HEK293T (cell line): ENCODE measurements at regions not wholly inside any gene's neighbourhood (a gene's known extent, or its start where the extent isn't known, plus 50 kb on each side); places are given as distances from the start of the nearest gene placed in this dataset.
"Not testable (repeated sequence)": the region's sequence is repeated elsewhere in the genome, so short reads cannot be mapped to it uniquely, and the experiment has no call there.

Source experiments
- CTCF ChIA-PET: fragments of 350-600 bp; formaldehyde crosslinking; extraction: SDS; loops from one replicate; lab custom pipeline; 2021; ENCODE audit warnings: antibody characterized with exemption, inconsistent platforms; lab: Yijun Ruan, JAX
- POLR2A ChIA-PET: fragments of 350-600 bp; formaldehyde crosslinking; extraction: SDS; loops from one replicate; lab custom pipeline; 2020; ENCODE audit warnings: antibody characterized with exemption, inconsistent platforms; lab: Yijun Ruan, JAX
- DNase-seq: peaks from one replicate; pipeline ENCODE4 v3.0.0; 2012; ENCODE audit warnings: mixed read lengths; ENCODE audit errors: extremely low spot score

DNA sequence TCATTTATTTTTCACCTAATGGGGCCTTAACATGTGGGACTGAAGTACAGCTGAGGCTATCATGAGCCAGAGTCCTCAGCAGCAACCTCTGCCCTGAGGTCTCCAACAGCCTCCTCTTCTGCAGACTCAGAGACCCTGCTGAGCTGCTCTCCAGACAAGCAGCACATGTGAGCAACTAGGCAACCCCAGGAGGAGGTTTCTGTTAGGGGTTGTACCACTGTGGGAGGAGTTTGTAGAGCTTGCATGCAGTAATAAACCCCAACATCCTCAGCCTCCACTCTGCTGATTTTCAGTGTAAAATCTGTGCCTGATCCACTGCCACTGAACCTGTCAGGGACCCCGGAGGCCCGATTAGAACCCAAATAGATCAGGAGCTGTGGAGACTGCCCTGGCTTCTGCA is 530.0 kb downstream of the RPIA start:
- POLR2A ChIA-PET, CTCF ChIA-PET, DNase-seq: not testable (repeated sequence)

DNA sequence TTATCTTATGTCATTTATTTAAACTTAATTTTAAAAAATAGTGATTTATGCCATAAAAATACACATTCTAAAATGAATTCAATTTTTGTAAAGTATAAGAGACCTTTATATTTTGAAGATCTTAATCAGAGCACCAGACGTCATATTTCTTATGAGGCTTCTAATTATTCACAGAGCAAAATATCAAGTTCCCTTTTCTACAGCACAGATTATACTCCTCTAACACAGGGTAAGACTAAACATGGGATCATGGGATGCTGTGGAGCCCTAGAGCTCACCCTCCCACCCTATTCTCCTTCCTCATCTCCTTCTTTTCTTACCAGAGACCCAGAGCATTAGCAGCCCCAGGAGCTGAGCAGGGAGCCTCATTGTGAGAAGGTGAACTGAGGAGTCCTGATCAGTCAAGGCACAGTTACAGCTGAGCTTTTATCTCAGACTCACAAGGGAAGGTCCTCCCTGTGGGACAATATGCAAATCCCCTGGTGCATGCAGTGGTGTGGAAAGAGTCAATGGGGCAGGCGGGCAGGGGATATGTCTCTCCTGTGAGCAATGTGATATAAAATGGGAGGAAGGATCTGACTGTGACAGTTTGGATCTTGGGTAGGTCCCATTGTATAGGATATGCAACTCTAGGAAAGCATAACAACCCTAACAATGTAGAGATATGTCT is 530.7 kb downstream of the RPIA start:
- DNase-seq, CTCF ChIA-PET, POLR2A ChIA-PET: not testable (repeated sequence)

DNA sequence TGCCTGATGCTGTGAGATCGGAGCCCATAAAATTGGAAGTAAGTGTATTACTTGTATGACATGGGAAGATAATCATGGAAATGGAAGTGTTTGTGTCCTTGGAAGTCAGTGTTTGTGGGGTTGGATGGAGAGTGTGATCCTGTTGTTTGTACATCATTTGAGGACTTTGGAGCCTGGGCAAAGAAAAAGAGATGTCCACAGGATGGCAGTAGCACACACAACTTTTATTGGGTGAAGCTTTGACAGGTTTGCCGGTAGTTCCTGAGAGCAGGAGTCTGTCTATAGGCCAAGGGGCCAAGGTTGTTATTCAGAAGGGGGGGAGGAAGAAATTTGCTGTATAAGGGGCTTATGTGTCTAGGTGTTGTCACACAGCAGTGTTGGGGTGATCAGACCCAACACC is 533.3 kb downstream of the RPIA start:
- POLR2A ChIA-PET, DNase-seq, CTCF ChIA-PET: not testable (repeated sequence)

DNA sequence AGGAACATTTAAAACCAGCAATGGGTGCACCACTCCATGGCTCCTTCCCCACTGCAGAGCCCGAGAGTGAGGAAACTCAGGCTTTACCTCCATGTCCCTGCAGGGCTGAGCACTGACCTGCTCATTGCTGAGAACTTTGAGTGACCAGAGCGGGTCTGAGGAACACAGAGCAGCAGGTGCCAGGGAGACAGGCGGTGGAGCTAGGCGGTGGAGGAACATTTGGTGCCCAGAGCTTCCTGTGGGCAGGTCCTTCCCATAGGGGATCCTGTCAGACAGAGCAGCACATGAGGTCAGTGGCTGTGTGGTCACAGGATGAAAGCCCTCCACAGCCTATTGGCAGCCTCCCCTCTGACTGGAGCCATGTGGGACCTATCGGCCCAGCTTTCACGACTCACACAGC is 538.5 kb downstream of the RPIA start:
- DNase-seq, CTCF ChIA-PET, POLR2A ChIA-PET: not testable (repeated sequence)

DNA sequence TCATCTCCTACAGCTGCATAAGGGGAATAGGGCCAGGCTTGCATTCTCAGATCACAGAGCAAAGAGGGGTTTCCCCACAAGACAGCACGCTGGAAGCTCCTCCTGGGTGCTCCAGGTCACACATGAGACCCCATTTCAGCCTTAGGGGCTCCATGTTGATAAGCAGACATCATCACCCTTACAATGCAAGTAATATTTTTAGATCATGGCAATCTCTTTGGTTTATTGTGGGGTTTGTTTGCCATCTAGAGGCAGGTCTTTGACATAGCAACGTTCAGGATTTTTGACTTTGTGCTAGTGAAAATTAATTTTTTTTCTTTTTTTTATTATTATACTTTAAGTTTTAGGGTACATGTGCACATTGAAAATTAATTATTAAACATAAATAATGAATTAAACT is 539.8 kb downstream of the RPIA start:
- CTCF ChIA-PET, POLR2A ChIA-PET, DNase-seq: not testable (repeated sequence)

DNA sequence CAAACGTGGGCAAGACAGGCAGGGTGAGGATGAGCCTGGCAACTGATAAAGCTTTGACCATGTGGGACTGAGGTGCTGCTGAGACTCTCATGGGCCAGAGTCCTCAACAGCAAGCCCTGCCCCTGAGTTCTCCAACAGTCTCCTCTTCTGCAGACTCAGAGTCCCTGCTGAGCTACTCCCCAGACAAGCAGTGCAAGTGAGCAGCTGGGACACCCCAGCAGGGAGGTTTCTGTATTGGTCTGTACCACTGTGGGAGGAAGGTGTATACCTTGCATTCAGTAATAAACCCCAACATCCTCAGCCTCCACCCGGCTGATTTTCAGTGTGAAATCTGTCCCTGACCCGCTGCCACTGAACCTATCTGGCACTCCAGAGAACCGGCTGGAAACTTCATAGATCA is 542.5 kb downstream of the RPIA start:
- DNase-seq, CTCF ChIA-PET, POLR2A ChIA-PET: not testable (repeated sequence)

DNA sequence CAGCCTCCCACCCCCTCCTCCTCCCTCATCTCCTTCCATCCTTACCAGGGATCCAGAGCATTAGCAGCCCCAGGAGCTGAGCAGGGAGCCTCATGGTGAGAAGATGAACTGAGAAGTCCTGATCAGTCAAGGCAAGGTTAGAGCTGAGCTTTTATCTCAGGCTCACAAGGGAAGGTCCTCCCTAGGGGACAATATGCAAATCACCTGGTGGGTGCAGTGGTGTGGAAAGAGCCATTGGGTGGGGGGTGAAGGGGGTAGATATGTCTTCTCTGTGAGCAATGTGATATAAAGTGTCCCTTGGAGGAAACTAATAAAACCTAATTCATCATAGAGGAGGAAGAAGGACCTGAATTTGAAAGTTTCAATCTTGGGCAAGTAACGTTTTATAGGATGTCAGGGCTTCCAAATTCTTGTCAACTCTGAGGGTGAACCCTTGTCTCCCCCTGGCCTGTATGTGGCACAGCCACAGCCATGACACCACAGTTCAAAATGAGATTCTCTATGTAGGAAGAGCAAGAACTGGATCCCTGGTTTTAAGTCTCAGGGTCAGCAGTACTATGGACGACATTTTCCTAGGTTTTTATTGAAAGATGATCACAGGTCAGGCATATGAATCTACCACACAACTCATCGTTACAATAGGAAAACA is 543.5 kb downstream of the RPIA start:
- POLR2A ChIA-PET, CTCF ChIA-PET, DNase-seq: not testable (repeated sequence)

DNA sequence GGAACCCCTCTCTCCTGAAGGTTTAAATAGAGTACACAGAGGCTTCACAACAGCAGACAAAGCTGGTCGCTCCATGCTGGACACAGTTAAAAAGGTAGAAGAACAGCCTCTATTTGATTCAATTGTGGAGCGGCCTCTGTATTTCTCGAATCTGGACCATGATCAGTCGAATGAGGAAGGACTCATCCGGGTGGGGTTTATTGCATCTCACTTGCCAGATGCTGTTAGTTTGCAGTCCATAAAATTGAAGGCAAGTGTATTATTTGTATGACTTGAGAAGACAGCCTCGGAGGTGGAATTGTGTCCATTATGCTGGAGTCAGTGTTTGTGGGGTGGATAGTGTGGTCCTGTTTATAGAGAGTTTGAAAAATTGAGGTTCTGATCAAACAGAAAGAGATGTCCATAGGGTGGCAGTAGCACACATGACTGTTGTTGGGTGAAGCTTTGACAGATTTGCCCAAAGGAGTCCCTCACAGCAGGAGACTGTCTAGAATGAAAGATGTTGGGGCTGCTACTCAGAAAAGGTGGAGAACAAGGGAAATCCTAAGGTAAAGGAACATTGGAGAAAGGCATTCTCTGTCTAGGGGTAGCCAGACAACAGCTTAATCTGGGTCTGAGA is 545.5 kb downstream of the RPIA start:
- CTCF ChIA-PET, DNase-seq, POLR2A ChIA-PET: not testable (repeated sequence)

DNA sequence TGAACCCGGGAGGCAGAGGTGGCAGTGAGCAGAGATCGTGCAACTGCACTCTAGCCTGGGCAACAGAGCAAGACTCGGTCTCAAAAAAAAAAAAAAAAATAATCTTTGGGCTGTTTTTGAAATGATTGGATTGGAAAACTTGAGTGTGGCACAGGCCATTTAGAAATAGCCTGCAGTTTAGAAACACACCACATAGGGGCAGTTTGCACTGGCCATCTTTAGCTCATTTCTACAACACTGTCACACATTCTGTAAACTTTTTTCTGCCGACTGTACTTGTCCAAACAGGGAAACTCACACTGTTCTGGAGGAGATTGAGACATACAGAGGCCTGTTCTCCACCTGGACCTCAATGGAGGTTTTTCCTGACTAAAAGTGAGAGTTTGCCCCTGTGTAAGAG is 546.3 kb downstream of the RPIA start:
- DNase-seq, POLR2A ChIA-PET, CTCF ChIA-PET: not testable (repeated sequence)

DNA sequence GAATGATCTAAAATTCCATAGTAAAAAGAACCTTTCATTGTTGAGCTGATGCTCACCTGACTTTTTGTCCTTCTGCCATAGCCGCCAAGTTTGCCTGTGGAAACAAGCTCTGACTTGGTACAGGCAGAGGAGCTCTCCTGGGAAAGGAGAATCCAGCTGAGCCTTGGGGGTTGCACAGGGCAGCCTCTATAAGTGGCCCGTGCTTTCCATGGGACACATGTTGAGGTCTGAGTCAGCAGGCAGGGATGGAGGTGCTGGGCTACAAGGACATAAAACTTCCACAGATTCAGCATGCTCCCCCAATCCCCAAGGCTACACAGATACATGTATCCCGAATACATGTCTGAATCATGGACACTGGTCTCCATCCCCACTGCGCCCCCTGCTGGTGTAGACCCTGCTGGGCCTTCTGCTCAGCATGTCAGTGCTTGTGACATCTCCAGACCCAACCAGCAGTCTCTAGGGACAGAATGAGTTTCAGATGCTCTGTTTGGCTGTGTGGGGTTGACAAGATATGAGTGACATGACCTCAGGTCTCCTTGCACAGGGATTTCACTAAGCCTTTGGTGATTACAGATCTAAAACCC is 551.7 kb downstream of the RPIA start:
- CTCF ChIA-PET, POLR2A ChIA-PET, DNase-seq: not testable (repeated sequence)

DNA sequence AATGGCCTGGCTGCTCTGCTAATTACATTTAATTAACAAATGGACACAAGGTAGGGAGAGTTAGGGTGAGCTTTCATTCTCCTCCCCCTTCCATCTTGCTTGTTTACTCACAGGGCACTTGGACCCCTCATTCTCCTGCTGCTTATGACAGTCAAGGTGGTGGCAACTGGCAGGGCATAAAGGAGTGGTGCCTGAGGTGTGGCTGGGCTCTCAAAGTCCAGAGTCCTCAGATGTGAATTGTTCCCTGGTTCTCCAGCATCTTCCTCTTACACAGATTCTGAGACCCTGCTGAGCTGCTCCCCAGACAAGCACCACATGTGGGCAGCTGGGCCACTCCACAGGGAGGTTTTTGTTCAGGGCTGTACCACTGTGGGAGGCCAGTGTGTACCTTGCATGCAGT is 552.9 kb downstream of the RPIA start:
- POLR2A ChIA-PET, CTCF ChIA-PET: not testable (repeated sequence)

DNA sequence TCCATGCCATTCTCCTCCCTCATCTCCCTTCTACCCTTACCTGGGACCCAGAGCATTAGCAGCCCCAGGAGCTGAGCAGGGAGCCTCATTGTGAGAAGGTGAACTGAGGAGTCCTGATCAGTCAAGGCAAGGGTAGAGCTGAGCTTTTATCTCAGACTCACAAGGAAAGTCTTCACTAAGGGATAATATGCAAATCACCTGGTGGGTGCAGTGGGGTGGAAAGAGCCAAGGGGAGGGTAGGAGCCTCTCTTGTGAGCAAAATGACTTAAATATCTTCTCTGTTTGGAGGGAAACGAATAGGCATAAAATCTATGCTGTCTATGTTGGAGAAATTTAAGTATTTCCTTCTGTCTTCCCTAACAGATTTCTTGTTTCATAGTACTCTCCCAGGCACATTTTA is 554.0 kb downstream of the RPIA start:
- POLR2A ChIA-PET, CTCF ChIA-PET, DNase-seq: not testable (repeated sequence)

More for the DNA sequence above, 552.9 kb downstream of the RPIA start:
- not testable (repeated sequence) for DNase-seq

DNA sequence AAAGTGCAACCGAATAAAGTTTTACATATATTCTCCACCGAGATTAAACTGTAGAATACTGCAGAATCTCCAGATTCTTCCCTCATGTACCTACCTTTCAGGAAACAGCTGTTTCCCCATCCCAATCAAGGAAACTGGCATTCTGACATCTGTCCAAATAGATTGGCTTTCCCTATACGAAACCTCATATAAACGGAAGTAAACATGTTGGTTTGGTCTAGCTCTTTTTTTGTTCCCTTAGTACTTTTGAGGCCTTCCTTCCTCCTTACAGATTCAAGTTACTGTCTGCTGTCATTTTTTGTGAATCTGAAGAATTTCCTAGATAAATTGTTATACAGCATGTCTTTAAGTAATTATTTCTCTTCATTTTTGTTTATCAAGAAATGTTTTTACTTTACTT is 554.6 kb downstream of the RPIA start:
- POLR2A ChIA-PET, CTCF ChIA-PET, DNase-seq: not testable (repeated sequence)

DNA sequence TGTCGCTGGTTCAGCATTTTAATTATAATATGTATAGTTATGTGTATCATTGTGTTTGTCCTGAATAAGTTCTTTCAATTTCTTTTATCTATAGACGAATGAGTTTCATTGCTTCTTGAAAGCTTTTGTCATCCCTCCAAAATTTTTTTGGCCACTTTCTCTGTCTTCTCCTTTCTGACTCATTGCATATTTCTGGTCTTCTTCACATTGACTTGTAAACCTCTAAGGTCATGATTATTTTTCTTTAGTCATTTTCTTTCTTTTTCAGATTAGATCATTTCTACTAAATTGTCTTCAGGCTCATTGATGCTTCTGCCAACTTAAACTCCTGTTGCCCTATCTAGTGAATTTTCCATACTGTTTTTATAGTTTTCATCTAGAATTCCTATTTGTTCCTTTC is 555.1 kb downstream of the RPIA start:
- POLR2A ChIA-PET, DNase-seq, CTCF ChIA-PET: not testable (repeated sequence)

DNA sequence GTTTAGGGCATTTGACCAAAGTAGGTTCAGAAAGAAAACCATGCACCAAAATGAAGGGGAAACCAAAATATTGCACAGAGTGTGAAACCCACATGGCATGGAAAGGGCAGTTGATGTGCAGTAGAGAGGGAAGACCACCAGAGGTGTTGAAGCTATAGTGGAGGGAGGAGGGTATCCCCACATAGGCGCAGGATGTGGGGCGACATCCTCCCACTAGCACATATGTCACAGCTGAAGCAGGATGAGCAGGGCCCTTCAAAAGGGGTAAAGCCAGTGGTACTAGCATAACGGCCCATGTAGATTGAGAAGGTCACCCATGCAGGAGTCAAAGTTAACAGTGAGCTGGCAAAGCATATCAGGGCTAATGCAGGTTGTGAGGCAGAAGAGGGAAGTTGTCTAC is 563.5 kb downstream of the RPIA start:
- POLR2A ChIA-PET, CTCF ChIA-PET, DNase-seq: not testable (repeated sequence)

DNA sequence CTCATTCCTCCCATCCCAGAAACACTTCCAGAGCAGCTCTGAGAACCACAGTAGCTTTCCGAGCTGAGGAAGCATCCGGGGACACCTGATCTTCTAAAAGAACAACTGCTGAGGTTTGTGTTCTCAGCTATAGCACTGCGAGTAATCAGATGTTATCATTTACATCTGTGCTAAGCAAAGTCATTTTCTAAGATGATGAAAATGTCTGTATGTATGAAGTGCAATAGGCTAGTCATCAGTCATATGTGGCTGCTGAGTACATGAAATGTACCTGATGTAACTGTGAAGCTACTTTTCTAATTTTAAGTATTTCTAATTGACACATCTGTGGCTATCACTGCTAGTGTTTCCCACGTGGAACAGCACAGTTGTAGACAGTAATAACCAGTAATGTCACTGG is 582.0 kb downstream of the RPIA start:
- CTCF ChIA-PET, POLR2A ChIA-PET, DNase-seq: not testable (repeated sequence)

DNA sequence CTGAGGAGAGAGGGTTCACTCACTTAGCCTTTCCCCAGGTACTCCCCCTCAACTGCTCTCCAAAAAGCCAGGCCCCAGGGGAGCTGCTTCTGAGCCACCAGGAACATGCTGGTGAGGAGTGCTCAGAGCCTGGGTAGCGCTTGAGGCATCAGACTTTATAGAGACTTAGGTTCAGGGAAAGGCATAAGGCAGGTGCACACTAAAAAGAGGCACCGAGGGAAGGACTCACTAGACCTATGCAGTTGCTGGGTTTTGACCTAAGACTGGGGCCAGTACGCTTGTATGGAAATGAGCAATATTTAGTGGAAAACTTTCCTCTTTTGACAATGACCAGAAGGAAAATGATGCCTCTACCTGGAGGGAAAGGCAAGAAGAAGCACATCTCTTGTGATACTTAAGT is 589.1 kb downstream of the RPIA start:
- CTCF ChIA-PET, POLR2A ChIA-PET, DNase-seq: not testable (repeated sequence)

DNA sequence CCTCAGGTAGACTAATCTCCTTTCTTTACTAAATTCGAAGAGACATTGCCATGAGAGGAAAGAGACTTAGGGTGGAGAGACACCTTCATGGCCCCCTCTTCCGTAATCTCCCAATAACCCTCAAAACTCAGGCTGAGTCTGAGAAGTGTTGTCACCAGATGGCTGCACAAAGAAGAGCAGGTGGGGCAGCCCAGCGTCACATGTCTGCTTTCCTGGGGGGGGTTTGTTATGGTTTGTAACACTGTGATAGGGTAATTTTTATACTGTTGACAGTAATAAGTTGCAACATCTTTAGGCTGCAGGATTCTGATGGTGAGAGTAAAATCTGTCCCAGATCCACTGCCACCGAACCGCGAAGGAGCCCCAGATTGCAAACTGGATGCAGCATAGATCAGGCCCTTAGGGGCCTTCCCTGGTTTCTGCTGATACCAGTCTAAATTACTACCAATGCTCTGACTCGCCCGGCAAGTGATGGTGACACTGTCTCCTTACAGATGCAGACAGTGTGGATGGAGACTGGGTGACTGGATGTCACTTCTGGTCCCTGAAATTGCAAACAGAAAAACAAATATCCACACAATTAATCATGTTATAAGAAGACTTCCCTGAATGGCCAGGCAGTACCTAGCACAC is 595.1 kb downstream of the RPIA start:
- DNase-seq, CTCF ChIA-PET, POLR2A ChIA-PET: not testable (repeated sequence)
